H1 (cell line): ENCODE measurements at regions not wholly inside any gene's neighbourhood (a gene's known extent, or its start where the extent isn't known, plus 50 kb on each side); places are given as distances from the start of the nearest gene placed in this dataset.

ENCODE experiments used
- CTCF ChIA-PET: fragments of 300-600 bp; sonication (Branson Sonifier 250); formaldehyde crosslinking; loops from one replicate; lab custom pipeline; 2021; ENCODE audit not compliant: partially characterized antibody; lab: Charles Lee
- POLR2A ChIA-PET: fragments of 300-600 bp; sonication (Branson Sonifier 250); formaldehyde crosslinking; loops from one replicate; lab custom pipeline; 2021; ENCODE audit warnings: inconsistent platforms; ENCODE audit not compliant: partially characterized antibody; lab: Charles Lee
- DNase-seq, 2 experiments: peaks; one replicate each; pipeline versions ENCODE4 v3.0.0 to v3.0.0-alpha.2; 2010 to 2022; ENCODE audit warnings: low spot score in 2 of 2, low read depth in 1 of 2, mixed read lengths in 1 of 2
- FAIRE-seq: peaks from 2 replicates; lab custom pipeline; 2011; peaks lifted over from hg19 to GRCh38; lab: Jason Lieb, UNC
- H2AFZ ChIP-seq: 2 replicates; pipeline ENCODE4 v1.8.1; 2012; ENCODE audit warnings: low read length, inconsistent platforms
- H2AK5ac ChIP-seq: 2 replicates; pipeline ENCODE4 v1.6.1; 2013; ENCODE audit warnings: low read depth, low read length
- H2BK120ac ChIP-seq: replicated peaks from 2 replicates; pipeline ENCODE3; 2013; ENCODE audit warnings: low read depth, low read length, inconsistent platforms
- H2BK12ac ChIP-seq: 2 replicates; pipeline ENCODE4 v1.6.1; 2013; ENCODE audit warnings: low read depth, low read length
- H2BK15ac ChIP-seq: 2 replicates; pipeline ENCODE4 v1.6.1; 2013; ENCODE audit warnings: low read length
- H2BK20ac ChIP-seq: 2 replicates; pipeline ENCODE4 v1.6.1; 2013; ENCODE audit warnings: low read length
- H2BK5ac ChIP-seq: 2 replicates; pipeline ENCODE4 v1.6.1; 2013; ENCODE audit warnings: low read depth, low read length
- H3K14ac ChIP-seq: 2 replicates; pipeline ENCODE4 v1.6.1; 2013; ENCODE audit warnings: inconsistent platforms; ENCODE audit not compliant: insufficient read length
- H3K18ac ChIP-seq: 2 replicates; pipeline ENCODE4 v1.6.1; 2013; ENCODE audit warnings: low read length; ENCODE audit errors: extremely low read depth
- H3K23ac ChIP-seq: 2 replicates; pipeline ENCODE4 v1.6.1; 2013; ENCODE audit warnings: inconsistent platforms; ENCODE audit not compliant: insufficient read length
- H3K23me2 ChIP-seq: 2 replicates; pipeline ENCODE4 v1.6.1; 2013; ENCODE audit warnings: low read depth, low read length
- H3K27ac ChIP-seq: 2 replicates; pipeline ENCODE4 v1.6.1; 2011; ENCODE audit warnings: low read depth, low read length, inconsistent platforms
- H3K27me3 ChIP-seq, 4 experiments: replicated peaks in 1 of 4; 1 replicate in 1 of 4; 2 replicates in 3 of 4; pipeline versions ENCODE4 v1.6.1 to v1.8.1; 2011 to 2013; ENCODE audit warnings: low read length in 3 of 4, mild to moderate bottlenecking in 3 of 4, inconsistent platforms in 2 of 4, mixed read lengths in 2 of 4, moderate library complexity in 1 of 4; ENCODE audit not compliant: control insufficient read depth in 3 of 4, insufficient read depth in 3 of 4; ENCODE audit errors: extremely low read depth in 1 of 4
- H3K36me3 ChIP-seq, 4 experiments: 2 replicates each; pipeline versions ENCODE4 v1.6.1 to v1.8.1; 2011 to 2013; ENCODE audit warnings: mild to moderate bottlenecking in 4 of 4, low read length in 3 of 4, moderate library complexity in 2 of 4, control low read depth in 1 of 4, inconsistent platforms in 1 of 4; ENCODE audit not compliant: insufficient read depth in 4 of 4, control insufficient read depth in 2 of 4
- H3K4ac ChIP-seq: replicated peaks from 2 replicates; pipeline ENCODE3; 2013; ENCODE audit warnings: low read length, low read depth, mixed read lengths, inconsistent platforms; ENCODE audit not compliant: insufficient read length
- H3K4me1 ChIP-seq, 4 experiments: replicated peaks in 1 of 4; 1 replicate in 1 of 4; 2 replicates in 3 of 4; pipeline versions ENCODE4 v1.6.1 to v1.8.1; 2011 to 2013; ENCODE audit warnings: low read length in 3 of 4, inconsistent platforms in 2 of 4, mixed read lengths in 1 of 4; ENCODE audit not compliant: insufficient read depth in 4 of 4, control insufficient read depth in 3 of 4
- H3K4me2 ChIP-seq, 2 experiments: 2 replicates each; pipeline versions ENCODE4 v1.6.1 to v1.8.1; 2011 to 2013; ENCODE audit warnings: low read depth in 2 of 2, low read length in 2 of 2, control low read depth in 1 of 2, inconsistent platforms in 1 of 2, mild to moderate bottlenecking in 1 of 2; ENCODE audit not compliant: insufficient read depth in 1 of 2
- H3K4me3 ChIP-seq, 4 experiments: fragments of 200-600, 300-600 bp in 1 of 4; sonication (generic), shearing (Covaris generic), sonication (Bioruptor Twin) in 1 of 4; 2 replicates each; pipeline versions ENCODE4 v1.5.1 to v1.8.1; 2011 to 2016; ENCODE audit warnings: low read length in 4 of 4, low read depth in 3 of 4, control low read depth in 2 of 4, inconsistent platforms in 2 of 4, mild to moderate bottlenecking in 2 of 4, mixed read lengths in 1 of 4, moderate library complexity in 1 of 4; ENCODE audit not compliant: insufficient read depth in 2 of 4; ENCODE audit errors: extremely low read depth in 1 of 4
- H3K56ac ChIP-seq: replicated peaks from 2 replicates; pipeline ENCODE3; 2013; ENCODE audit warnings: low read depth, mild to moderate bottlenecking, mixed read lengths, low read length, inconsistent platforms; ENCODE audit not compliant: insufficient read length
- H3K79me1 ChIP-seq: 2 replicates; pipeline ENCODE4 v1.6.1; 2013; ENCODE audit warnings: low read depth, low read length, control low read depth
- H3K79me2 ChIP-seq, 2 experiments: 2 replicates each; pipeline versions ENCODE4 v1.6.1 to v1.8.1; 2012 to 2013; ENCODE audit warnings: low read length in 2 of 2, mild to moderate bottlenecking in 2 of 2, inconsistent platforms in 1 of 2; ENCODE audit not compliant: insufficient read depth in 2 of 2, control insufficient read depth in 1 of 2
- H3K9ac ChIP-seq, 4 experiments: replicated peaks in 1 of 4; 1 replicate in 1 of 4; 2 replicates in 3 of 4; pipeline versions ENCODE4 v1.6.1 to v1.8.1; 2011 to 2013; ENCODE audit warnings: low read depth in 3 of 4, low read length in 3 of 4, control low read depth in 2 of 4, mild to moderate bottlenecking in 2 of 4, moderate library complexity in 2 of 4, inconsistent platforms in 1 of 4; ENCODE audit errors: extremely low read depth in 1 of 4
- H3K9me3 ChIP-seq, 2 experiments: 2 replicates each; pipeline versions ENCODE4 v1.6.1 to v1.8.1; 2012 to 2013; ENCODE audit warnings: mild to moderate bottlenecking in 2 of 2, moderate library complexity in 2 of 2, control low read depth in 1 of 2, inconsistent platforms in 1 of 2, low read depth in 1 of 2, low read length in 1 of 2, mixed read lengths in 1 of 2; ENCODE audit not compliant: insufficient read depth in 2 of 2
- H4K20me1 ChIP-seq, 2 experiments: replicated peaks in 1 of 2; 2 replicates each; pipeline versions ENCODE3 to v1.8.1; 2011 to 2013; ENCODE audit warnings: inconsistent platforms in 2 of 2, low read length in 2 of 2, mild to moderate bottlenecking in 1 of 2; ENCODE audit not compliant: insufficient read depth in 2 of 2, control insufficient read depth in 1 of 2
- H4K5ac ChIP-seq: 2 replicates; pipeline ENCODE4 v1.6.1; 2013; ENCODE audit warnings: low read length, low read depth, mixed read lengths, inconsistent platforms; ENCODE audit not compliant: insufficient read length
- H4K8ac ChIP-seq: 2 replicates; pipeline ENCODE4 v1.8.0; 2013; ENCODE audit warnings: mild to moderate bottlenecking, moderate library complexity, low read length, inconsistent platforms; ENCODE audit not compliant: insufficient read depth; ENCODE audit errors: extremely low read depth
- H4K91ac ChIP-seq: replicated peaks from 2 replicates; pipeline ENCODE3; 2013; ENCODE audit warnings: low read length, mixed read lengths, inconsistent platforms; ENCODE audit not compliant: insufficient read length
- TAF1 ChIP-seq: IDR thresholded peaks from 2 replicates; pipeline ENCODE4 v1.6.1; 2011; ENCODE audit warnings: mild to moderate bottlenecking, low read depth, low read length
- WGBS, 2 experiments: shearing (Covaris generic) in 1 of 2; methylation state at CpG; one replicate each; pipeline versions ENCODE4 v1.1.6 to v1.1.7; 2013 to 2015; ENCODE audit warnings: low lambda C conversion rate in 2 of 2, mixed read lengths in 2 of 2, inconsistent platforms in 1 of 2, low coverage in 1 of 2, missing lambda C conversion rate in 1 of 2; ENCODE audit not compliant: insufficient replicate concordance in 2 of 2, insufficient coverage in 1 of 2, insufficient read length in 1 of 2; ENCODE audit errors: extremely low coverage in 1 of 2, missing lambda C conversion rate in 1 of 2; 5-methylcytosine and 5-hydroxymethylcytosine counted together

DNA sequence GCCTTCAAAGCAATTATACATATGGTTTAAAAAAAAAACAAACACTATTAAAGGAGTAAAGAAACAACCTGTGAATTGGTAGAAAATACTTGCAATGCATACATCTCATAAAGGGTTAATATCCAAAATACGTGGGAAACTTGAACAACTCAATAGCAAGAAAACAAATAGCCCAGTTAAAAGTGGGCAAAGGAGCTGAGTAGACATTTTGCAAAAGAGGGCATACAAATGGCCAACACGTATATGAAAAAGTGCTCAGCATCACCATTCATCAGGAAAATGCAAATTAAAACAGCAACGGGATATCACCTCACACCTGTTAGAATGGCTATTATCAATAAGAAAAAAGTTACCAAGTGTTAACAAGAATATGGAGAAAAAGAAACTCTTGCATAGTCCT is 298.3 kb upstream of the RBMS1 start:
- CTCF ChIA-PET: interaction anchor here (0.6 kb wide), 1 partner anchor 209 kb away, joined by 3 read pairs; no protein-coding TSS in a partner anchor
- WGBS, 2 experiments: 82% methylated on average over 3 of the region's 3 CpGs; no CpG with 5 or more reads in 1 of the 2 experiments

More for the DNA sequence above, 298.3 kb upstream of the RBMS1 start:
- Histone ChIP-seq H4K20me1 (no peaks in the 10 kb centered on the region), H3K79me2 (no peaks in the 10 kb centered on the region), H3K4ac (no peak overlapping the region), H2AFZ (no peak overlapping the region), H3K4me1 (no peaks in the 10 kb centered on the region), H2BK12ac (no peak overlapping the region), H4K5ac (no peak overlapping the region), H2AK5ac (no peak overlapping the region), H3K56ac (no peak overlapping the region), H2BK120ac (no peak overlapping the region), H3K27me3 (no peaks in the 10 kb centered on the region), H4K91ac (no peak overlapping the region), H3K23ac (no peak overlapping the region), H2BK20ac (no peak overlapping the region), H3K4me3 (no peak overlapping the region), H3K14ac (no peak overlapping the region), H3K9ac (no peak overlapping the region), H3K18ac (no peak overlapping the region), H3K36me3 (no peaks in the 10 kb centered on the region), H3K4me2 (no peak overlapping the region), H3K23me2 (no peaks in the 10 kb centered on the region), H2BK5ac (no peak overlapping the region), H4K8ac (no peak overlapping the region), H3K27ac (no peak overlapping the region), H2BK15ac (no peak overlapping the region), H3K79me1 (no peaks in the 10 kb centered on the region), H3K9me3 (peaks cover 4 to 5% of the 10 kb centered on the region in 2 experiments; a peak in 3 of 4 replicates)
- DNase-seq: no peak
- TF ChIP-seq TAF1: no peak
- no peak for FAIRE-seq
- POLR2A ChIA-PET: no interaction called here
